Heart right ventricle (tissue), 16 donors: ENCODE measurements at regions not wholly inside any gene's neighbourhood (a gene's known extent, or its start where the extent isn't known, plus 50 kb on each side); places are given as distances from the start of the nearest gene placed in this dataset.

Experiments
- ATAC-seq, 8 donors: fragments of 200-7000 bp; cut with Tn5 transposase; one replicate each; pipeline ENCODE4 v1.9.1; 2020; ENCODE audit warnings: mild to moderate bottlenecking in 8 of 8, moderate library complexity in 8 of 8, moderate number of reproducible peaks in 1 of 8
- DNase-seq, 2 donors: peaks; one replicate each; pipeline ENCODE4 v3.0.0-alpha.2; 2020
- H3K27ac ChIP-seq, 10 donors: fragments of 200-600 bp; sonication (generic) in 2 of 10; one replicate each; pipeline versions ENCODE4 v1.5.0 to v1.8.0; 2020 to 2022; ENCODE audit warnings: mild to moderate bottlenecking in 3 of 10
- H3K27me3 ChIP-seq, 7 donors: fragments of 200-600 bp; one replicate each; pipeline ENCODE4 v1.8.0; 2021 to 2022; ENCODE audit warnings: mild to moderate bottlenecking in 2 of 7
- H3K36me3 ChIP-seq, 9 donors: fragments of 200-600 bp; sonication (generic) in 1 of 9; one replicate each; pipeline versions ENCODE4 v1.5.0 to v1.8.0; 2020 to 2022; ENCODE audit warnings: mild to moderate bottlenecking in 2 of 9
- H3K4me1 ChIP-seq, 9 donors: fragments of 200-600 bp; sonication (generic) in 1 of 9; one replicate each; pipeline versions ENCODE4 v1.5.0 to v1.8.0; 2020 to 2022; ENCODE audit warnings: mild to moderate bottlenecking in 4 of 9
- H3K4me3 ChIP-seq, 10 donors: fragments of 200-600 bp; sonication (generic) in 2 of 10; one replicate each; pipeline versions ENCODE4 v1.5.0 to v1.8.0; 2020 to 2022; ENCODE audit warnings: mild to moderate bottlenecking in 7 of 10, moderate library complexity in 2 of 10
- H3K9me3 ChIP-seq, 11 donors: fragments of 200-600 bp in 10 of 11; sonication (generic) in 2 of 11; one replicate each; pipeline versions ENCODE4 v1.5.0 to v1.8.0; 2013 to 2022; ENCODE audit warnings: mild to moderate bottlenecking in 2 of 11, control low read depth in 1 of 11, moderate library complexity in 1 of 11
- CTCF ChIP-seq, 9 donors: fragments of 200-600 bp; sonication (generic) in 2 of 9; IDR thresholded peaks; one replicate each; pipeline versions ENCODE4 v1.5.0 to v1.8.0; 2021 to 2022; ENCODE audit warnings: antibody characterized with exemption in 9 of 9, mild to moderate bottlenecking in 5 of 9, moderate library complexity in 1 of 9
- WGBS, 2 donors: extraction: QIAGEN DNeasy Blood & Tissue Kit; methylation state at CpG; one replicate each; pipeline ENCODE4 v1.1.7; 2013; ENCODE audit warnings: inconsistent platforms in 1 of 2; 5-methylcytosine and 5-hydroxymethylcytosine counted together
- intact Hi-C, 10 donors: fragments of 100-400 bp; cut with DNase I; formaldehyde crosslinking; loops; one replicate each; pipeline versions ENCODE4 v1.11.1 to v1.14.2; 2022
- donor health status: Arrhythmogenic right ventricular cardiomyopathy.
- donor health status: ischemic (EF 13 %, LVEDD 7.1; RV severe dilation, severe dysfunction).
- donor health status: healthy with polysubstance abuse.
- donor health status: DM: no; HTN: yes; CAD: no.
- donor health status: DM: no; HTN: no; CAD: no.
- donor health status: ischemic (EF 25% LVEDD 6.9; RV normal size, moderate dysfunction).
- donor health status: ischemic (EF 25% LVEDD 5.7; RV mildly dilated, moderate dysfunction).
- donor health status: healthy.
- donor health status: DM: yes; HTN: yes; CAD: no.
- donor health status: Ischemic cardiomyopathy.
- donor health status: ischemic (EF 35%, LVEDD 5.7; RV mildly dilated, moderate dysfunction).
- donor health status: nonischemic (EF 11% LVEDD 7.7; RV severe dilation, severe dysfunction).
- donor health status: DM: yes; HTN: yes; CAD: no.
- donor health status: PGD.
- donor health status: ischemic (EF 29% LVEDD 5.4; RV normal size, mild dysfunction).
- donor health status: nonischemic (EF 23%, LVEDD 6.1; RV moderate dilation, normal function).

GRCh38 chr16:56032072-56032471, 156.9 kb upstream of the CES5A start:
- TF ChIP-seq CTCF (IDR thresholded peaks at IDR 0.05): no peak
- Histone ChIP-seq H3K4me3 (no peak overlapping the region), H3K4me1 (peaks cover 0 to 4% (median 0%) of the 10 kb centered on the region in 9 donors), H3K36me3 (no peaks in the 10 kb centered on the region), H3K27ac (no peak overlapping the region), H3K9me3 (peaks cover 0 to 13% (median 8%) of the 10 kb centered on the region in 11 donors), H3K27me3 (no peaks in the 10 kb centered on the region)
- intact Hi-C loops: loop anchor here in 1 of 10 donors (5.0 kb wide), 1 partner anchor 1515 kb away; no protein-coding TSS in a partner anchor
- 67 to 93% methylated on average over 1 of the region's 1 CpG for WGBS, 2 donors
- DNase-seq (no peak), ATAC-seq (peak in 4 of 8 donors; percentile 56 to 78 (median 66))

GRCh38 chr16:56029026-56029425, 153.9 kb upstream of the CES5A start:
- TF ChIP-seq CTCF (IDR thresholded peaks at IDR 0.05): no peak
- Histone ChIP-seq H3K4me3 (no peak overlapping the region), H3K27ac (no peak overlapping the region), H3K9me3 (no peaks in the 10 kb centered on the region), H3K36me3 (no peaks in the 10 kb centered on the region), H3K27me3 (no peaks in the 10 kb centered on the region), H3K4me1 (peaks cover 0 to 4% (median 0%) of the 10 kb centered on the region in 9 donors)
- ATAC-seq (no peak), DNase-seq (no peak)
- intact Hi-C loops: no loop called here

- no peak for DNase-seq
- TF ChIP-seq CTCF (IDR thresholded peaks at IDR 0.05): no peak
- H3K36me3 ChIP-seq: no peaks in the 10 kb centered on the region
- no peaks in the 10 kb centered on the region for H3K27me3 ChIP-seq
- no peak overlapping the region for H3K4me3 ChIP-seq
- WGBS, 2 donors: 55 to 61% methylated on average over 2 of the region's 2 CpGs
- no peaks in the 10 kb centered on the region for H3K4me1 ChIP-seq
- intact Hi-C loops: no loop called here
- peaks cover 0 to 7% (median 0%) of the 10 kb centered on the region in 11 donors for H3K9me3 ChIP-seq
- H3K27ac ChIP-seq: no peak overlapping the region
- no peak for ATAC-seq
Measured at GRCh38 chr16:56022818-56023217, 147.6 kb upstream of the CES5A start.

GRCh38 chr16:56019274-56019673, 144.1 kb upstream of the CES5A start:
- no peaks in the 10 kb centered on the region for H3K4me1 ChIP-seq
- TF ChIP-seq CTCF (IDR thresholded peaks at IDR 0.05): no peak
- no peak for ATAC-seq
- DNase-seq: no peak
- H3K36me3 ChIP-seq: no peaks in the 10 kb centered on the region
- peaks cover 0 to 7% (median 0%) of the 10 kb centered on the region in 11 donors for H3K9me3 ChIP-seq
- H3K4me3 ChIP-seq: no peak overlapping the region
- intact Hi-C loops: no loop called here
- peaks cover 0 to 15% (median 0%) of the 10 kb centered on the region in 7 donors for H3K27me3 ChIP-seq
- H3K27ac ChIP-seq: no peak overlapping the region
